ENCODE measurements at regions not wholly inside any gene's neighbourhood (a gene's known extent, or its start where the extent isn't known, plus 50 kb on each side); places are given as distances from the start of the nearest gene placed in this dataset.

GRCh38 chr13:44300895-44301638 lies 72.6 kb upstream of the SERP2 start:
- Mint-ChIP-seq H3K4me1 (peaks cover 34% of the 10 kb centered on the region), H3K36me3 (ENCODE audit: low read depth) (no peaks in the 10 kb centered on the region), H3K27ac (ENCODE audit: unreplicated experiment) (no peak overlapping the region), H3K27me3 (ENCODE audit: low read depth) (peaks cover 3% of the 10 kb centered on the region), H3K9me3 (peaks cover 4% of the 10 kb centered on the region), H3K4me3 (no peak overlapping the region)
- TF ChIP-seq CTCF (conservative IDR thresholded peaks at IDR 0.05) = no peak
- no peak for DNase-seq (ENCODE audit: low read depth, low spot score)

- no peak overlapping the region for H3K4me3 Mint-ChIP-seq
- H3K9me3 Mint-ChIP-seq = peaks cover 4% of the 10 kb centered on the region
- no peak for DNase-seq (ENCODE audit: low read depth, low spot score)
- peaks cover 3% of the 10 kb centered on the region for H3K27me3 Mint-ChIP-seq (ENCODE audit: low read depth)
- peaks cover 38% of the 10 kb centered on the region for H3K4me1 Mint-ChIP-seq
- no peaks in the 10 kb centered on the region for H3K36me3 Mint-ChIP-seq (ENCODE audit: low read depth)
- TF ChIP-seq CTCF (conservative IDR thresholded peaks at IDR 0.05) = no peak
- no peak overlapping the region for H3K27ac Mint-ChIP-seq (ENCODE audit: unreplicated experiment)
Observed at GRCh38 chr13:44301639-44302015, 72.0 kb upstream of the SERP2 start.

GRCh38 chr13:44302233-44302632 lies 71.4 kb upstream of the SERP2 start:
- Mint-ChIP-seq H3K9me3 (peaks cover 4% of the 10 kb centered on the region), H3K4me3 (no peak overlapping the region), H3K27me3 (ENCODE audit: low read depth) (peaks cover 3% of the 10 kb centered on the region), H3K36me3 (ENCODE audit: low read depth) (no peaks in the 10 kb centered on the region), H3K4me1 (peaks cover 38% of the 10 kb centered on the region), H3K27ac (ENCODE audit: unreplicated experiment) (no peak overlapping the region)
- DNase-seq (ENCODE audit: low read depth, low spot score) = no peak
- no peak for TF ChIP-seq CTCF (conservative IDR thresholded peaks at IDR 0.05)

- no peak for TF ChIP-seq CTCF (conservative IDR thresholded peaks at IDR 0.05)
- Mint-ChIP-seq H3K4me3 (no peak overlapping the region), H3K36me3 (ENCODE audit: low read depth) (no peaks in the 10 kb centered on the region), H3K27ac (ENCODE audit: unreplicated experiment) (no peak overlapping the region), H3K9me3 (peaks cover 4% of the 10 kb centered on the region), H3K4me1 (peaks cover 46% of the 10 kb centered on the region), H3K27me3 (ENCODE audit: low read depth) (peaks cover 3% of the 10 kb centered on the region)
- DNase-seq (ENCODE audit: low read depth, low spot score) = no peak
Observed at GRCh38 chr13:44302940-44303575, 70.6 kb upstream of the SERP2 start.

GRCh38 chr13:44303681-44304432 lies 69.8 kb upstream of the SERP2 start:
- H3K36me3 Mint-ChIP-seq (ENCODE audit: low read depth) = no peaks in the 10 kb centered on the region
- peaks cover 47% of the 10 kb centered on the region for H3K4me1 Mint-ChIP-seq
- H3K27ac Mint-ChIP-seq (ENCODE audit: unreplicated experiment) = peak overlapping the region; percentile 50
- DNase-seq (ENCODE audit: low read depth, low spot score) = no peak
- no peak overlapping the region for H3K4me3 Mint-ChIP-seq
- H3K9me3 Mint-ChIP-seq = peaks cover 4% of the 10 kb centered on the region
- peaks cover 7% of the 10 kb centered on the region for H3K27me3 Mint-ChIP-seq (ENCODE audit: low read depth)
- TF ChIP-seq CTCF (conservative IDR thresholded peaks at IDR 0.05) = no peak
